Stomach smooth muscle (tissue), 2 donors: ENCODE measurements at regions not wholly inside any gene's neighbourhood (a gene's known extent, or its start where the extent isn't known, plus 50 kb on each side); places are given as distances from the start of the nearest gene placed in this dataset.

ENCODE experiments used
- H3K27ac ChIP-seq: one replicate; pipeline ENCODE4 v1.7.0; 2013; ENCODE audit warnings: mild to moderate bottlenecking, low read length, inconsistent platforms
- H3K27me3 ChIP-seq, 2 donors: one replicate each; pipeline ENCODE4 v1.7.0; 2013; ENCODE audit warnings: low read length in 2 of 2; ENCODE audit not compliant: insufficient read depth in 2 of 2, control insufficient read depth in 1 of 2
- H3K36me3 ChIP-seq, 2 donors: one replicate each; pipeline ENCODE4 v1.7.0; 2013; ENCODE audit warnings: low read length in 2 of 2; ENCODE audit not compliant: control insufficient read depth in 2 of 2, insufficient read depth in 2 of 2
- H3K4me1 ChIP-seq: one replicate; pipeline ENCODE4 v1.7.0; 2013; ENCODE audit warnings: low read length; ENCODE audit not compliant: control insufficient read depth, insufficient read depth
- H3K4me3 ChIP-seq, 2 donors: one replicate each; pipeline ENCODE4 v1.7.0; 2013; ENCODE audit warnings: low read length in 2 of 2
- H3K9ac ChIP-seq, 2 donors: one replicate each; pipeline ENCODE4 v1.7.0; 2013; ENCODE audit warnings: low read length in 2 of 2, mild to moderate bottlenecking in 1 of 2
- H3K9me3 ChIP-seq, 2 donors: one replicate each; pipeline ENCODE4 v1.7.0; 2013; ENCODE audit warnings: low read length in 2 of 2; ENCODE audit not compliant: control insufficient read depth in 2 of 2
- donor health status: healthy.
- donor health status: Pancreatic carcinoma.

- Histone ChIP-seq H3K27me3 (no peaks in the 10 kb centered on the region), H3K36me3 (no peaks in the 10 kb centered on the region), H3K4me1 (no peaks in the 10 kb centered on the region), H3K9ac (no peak overlapping the region), H3K9me3 (no peaks in the 10 kb centered on the region), H3K4me3 (no peak overlapping the region), H3K27ac (no peak overlapping the region)
Measured at GRCh38 chr3:30113906-30114305, 492.5 kb upstream of the TGFBR2 start.

DNA sequence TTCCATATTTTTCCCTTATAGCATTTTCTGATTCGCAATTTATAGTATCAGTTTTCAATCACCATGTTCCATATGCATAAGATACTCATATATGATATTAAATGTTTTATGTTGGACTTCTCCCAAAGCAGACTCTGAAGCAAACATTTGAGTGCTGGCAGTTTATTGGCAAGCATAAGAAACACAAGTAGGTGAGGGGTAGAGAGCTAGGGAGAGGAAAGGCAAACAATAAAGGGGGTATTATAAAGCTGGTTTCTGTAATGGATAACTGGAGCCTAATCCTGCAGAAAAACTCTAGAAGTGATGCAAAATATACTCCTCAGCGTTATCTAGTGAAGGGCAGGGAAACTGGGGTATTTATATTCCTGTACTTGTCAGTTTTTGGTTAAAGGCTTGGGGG lies 491.5 kb upstream of the TGFBR2 start:
- Histone ChIP-seq H3K27ac (no peak overlapping the region), H3K9ac (no peak overlapping the region), H3K27me3 (no peaks in the 10 kb centered on the region), H3K4me3 (no peak overlapping the region), H3K4me1 (no peaks in the 10 kb centered on the region), H3K36me3 (no peaks in the 10 kb centered on the region), H3K9me3 (no peaks in the 10 kb centered on the region)

- no peak overlapping the region for H3K4me3 ChIP-seq
- H3K9ac ChIP-seq, result no peak overlapping the region
- no peaks in the 10 kb centered on the region for H3K4me1 ChIP-seq
- H3K27ac ChIP-seq, result no peak overlapping the region
- no peaks in the 10 kb centered on the region for H3K27me3 ChIP-seq
- H3K9me3 ChIP-seq, result no peaks in the 10 kb centered on the region
- no peaks in the 10 kb centered on the region for H3K36me3 ChIP-seq
Measured at GRCh38 chr3:30122359-30122758, 484.0 kb upstream of the TGFBR2 start.

DNA sequence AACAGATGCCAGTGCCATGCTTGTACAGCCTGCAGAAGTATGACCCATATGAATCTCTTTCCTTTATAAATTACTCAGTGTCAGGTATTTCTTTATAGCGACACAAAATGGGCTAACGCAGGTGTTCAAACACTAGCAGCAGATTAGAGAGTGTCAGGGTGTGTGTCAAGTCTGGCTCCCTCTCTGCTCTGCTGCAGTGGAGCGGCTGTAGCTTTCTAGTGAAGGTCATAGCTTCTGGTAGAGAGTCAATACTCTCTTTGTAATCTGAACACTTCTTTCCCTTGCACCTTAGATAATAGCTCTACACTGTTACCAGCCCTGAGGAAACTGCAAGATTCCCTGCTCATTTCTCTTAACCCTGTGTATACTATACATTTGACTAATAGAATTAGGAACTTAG lies 483.2 kb upstream of the TGFBR2 start:
- Histone ChIP-seq H3K9me3 (peaks cover 0 to 3% of the 10 kb centered on the region in 2 donors), H3K9ac (no peak overlapping the region), H3K36me3 (no peaks in the 10 kb centered on the region), H3K27ac (no peak overlapping the region), H3K4me3 (no peak overlapping the region), H3K4me1 (no peaks in the 10 kb centered on the region), H3K27me3 (no peaks in the 10 kb centered on the region)

- no peak overlapping the region for H3K27ac ChIP-seq
- no peak overlapping the region for H3K4me3 ChIP-seq
- H3K36me3 ChIP-seq, result no peaks in the 10 kb centered on the region
- peaks cover 0 to 3% of the 10 kb centered on the region in 2 donors for H3K9me3 ChIP-seq
- H3K9ac ChIP-seq, result no peak overlapping the region
- H3K4me1 ChIP-seq, result no peaks in the 10 kb centered on the region
- no peaks in the 10 kb centered on the region for H3K27me3 ChIP-seq
Measured at GRCh38 chr3:30123755-30124154, 482.6 kb upstream of the TGFBR2 start.

DNA sequence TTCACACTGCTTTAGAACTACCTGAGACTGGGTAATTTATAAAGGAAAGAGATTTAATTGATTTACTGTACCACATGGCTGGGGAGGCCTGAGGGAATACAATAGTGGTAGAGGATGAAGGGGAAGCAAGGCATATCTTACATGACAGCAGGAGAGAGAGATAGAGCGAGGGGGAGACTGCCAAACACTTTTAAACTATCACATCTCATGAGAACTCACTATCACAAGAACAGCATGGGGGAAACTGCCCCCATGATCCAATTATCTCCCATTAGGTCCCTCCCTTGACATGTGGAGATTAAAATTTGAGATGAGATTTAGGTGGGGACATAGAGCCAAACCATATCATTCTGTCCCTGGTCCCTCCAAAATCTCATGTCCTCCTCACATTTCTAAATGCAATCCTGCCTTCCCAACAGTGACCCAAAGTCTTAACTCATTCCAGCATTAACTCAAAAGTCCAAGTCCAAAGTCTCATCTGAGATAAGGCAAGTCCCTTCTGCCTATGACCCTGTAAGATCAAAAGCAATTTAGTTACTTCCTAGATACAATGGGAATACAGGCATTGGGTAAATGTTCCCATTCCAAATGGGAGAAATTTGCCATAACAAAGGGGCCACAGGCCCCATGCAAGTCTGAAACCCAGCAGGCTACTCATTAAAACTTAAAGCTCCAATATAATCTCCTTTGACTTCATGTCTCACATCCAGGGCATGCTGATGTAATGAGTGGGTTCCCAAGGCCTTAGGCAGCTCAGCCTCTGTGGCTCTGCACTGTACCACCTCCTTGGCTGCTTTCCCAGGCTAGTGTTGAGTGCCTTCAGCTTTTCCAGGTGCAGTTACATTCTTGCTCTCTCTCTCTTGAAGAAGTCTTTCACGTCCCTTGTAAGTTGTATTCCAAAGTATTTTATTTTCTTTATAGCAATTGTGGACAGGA lies 481.7 kb upstream of the TGFBR2 start:
- no peaks in the 10 kb centered on the region for H3K27me3 ChIP-seq
- H3K9me3 ChIP-seq, result peaks cover 0 to 3% of the 10 kb centered on the region in 2 donors
- H3K36me3 ChIP-seq, result no peaks in the 10 kb centered on the region
- no peaks in the 10 kb centered on the region for H3K4me1 ChIP-seq
- H3K27ac ChIP-seq, result no peak overlapping the region
- no peak overlapping the region for H3K4me3 ChIP-seq
- H3K9ac ChIP-seq, result no peak overlapping the region

DNA sequence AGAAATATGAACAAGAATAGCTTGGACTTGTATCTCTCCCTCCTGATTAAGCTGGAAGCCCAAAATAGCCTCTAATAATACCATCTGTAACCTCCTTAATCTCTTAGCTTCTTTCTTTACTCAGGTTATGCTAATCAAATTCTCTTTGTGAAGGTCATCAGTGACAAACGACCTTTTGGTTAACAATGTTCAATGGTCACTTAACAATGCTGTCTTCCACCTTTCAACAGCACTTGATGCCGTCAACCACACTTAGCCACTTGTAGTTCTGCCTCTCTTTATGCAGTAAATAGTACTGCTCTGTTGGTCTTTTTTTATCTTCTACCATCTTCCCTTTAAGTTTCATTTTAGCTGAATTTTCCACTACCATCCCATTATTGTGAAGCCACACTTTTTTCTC lies 476.6 kb upstream of the TGFBR2 start:
- Histone ChIP-seq H3K4me1 (no peaks in the 10 kb centered on the region), H3K9me3 (peaks cover 0 to 3% of the 10 kb centered on the region in 2 donors), H3K27ac (no peak overlapping the region), H3K9ac (no peak overlapping the region), H3K27me3 (no peaks in the 10 kb centered on the region), H3K36me3 (no peaks in the 10 kb centered on the region), H3K4me3 (no peak overlapping the region)

DNA sequence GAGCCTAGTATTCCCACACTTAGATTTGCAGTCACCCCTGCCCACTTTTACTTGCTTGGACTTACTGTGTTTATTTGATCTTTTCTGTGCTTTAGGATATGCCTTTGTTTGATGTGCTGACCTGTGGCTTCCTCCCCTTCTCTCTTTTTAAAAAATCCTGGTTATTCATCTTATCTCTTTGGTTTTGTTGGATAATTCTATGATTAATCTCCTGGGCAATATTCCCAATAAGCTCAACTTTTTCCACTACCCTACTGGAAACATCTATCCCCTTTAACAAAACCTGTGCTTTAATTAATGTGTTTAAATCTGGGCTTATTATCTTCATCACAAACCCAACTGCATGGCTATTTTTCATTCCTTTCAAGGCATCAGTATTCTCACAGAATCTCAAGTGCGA lies 476.0 kb upstream of the TGFBR2 start:
- Histone ChIP-seq H3K9me3 (peaks cover 0 to 3% of the 10 kb centered on the region in 2 donors), H3K9ac (no peak overlapping the region), H3K27me3 (no peaks in the 10 kb centered on the region), H3K36me3 (no peaks in the 10 kb centered on the region), H3K27ac (no peak overlapping the region), H3K4me3 (no peak overlapping the region), H3K4me1 (no peaks in the 10 kb centered on the region)

- H3K9ac ChIP-seq, result no peak overlapping the region
- peaks cover 0 to 3% of the 10 kb centered on the region in 2 donors for H3K9me3 ChIP-seq
- H3K36me3 ChIP-seq, result no peaks in the 10 kb centered on the region
- no peak overlapping the region for H3K27ac ChIP-seq
- no peaks in the 10 kb centered on the region for H3K27me3 ChIP-seq
- no peaks in the 10 kb centered on the region for H3K4me1 ChIP-seq
- no peak overlapping the region for H3K4me3 ChIP-seq
Measured at GRCh38 chr3:30131191-30131590, 475.2 kb upstream of the TGFBR2 start.

DNA sequence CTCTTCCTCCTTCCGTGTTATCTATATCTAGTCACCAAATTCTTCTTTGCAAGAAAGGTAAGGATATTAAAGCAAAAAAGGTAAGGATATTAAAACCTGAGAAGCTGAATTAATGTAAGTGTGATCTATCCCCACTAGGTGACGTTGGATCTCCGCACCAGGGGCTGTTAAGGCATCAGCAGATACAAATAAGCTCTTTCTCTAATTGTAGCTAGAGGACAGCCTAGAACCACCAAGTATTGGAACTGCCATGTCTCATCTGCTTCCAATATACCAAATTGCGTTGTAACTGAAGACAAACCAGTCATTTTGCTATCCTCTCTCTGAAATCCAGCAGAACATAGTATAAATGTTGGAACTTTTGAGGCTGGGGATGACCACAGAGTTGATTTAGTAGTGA lies 471.2 kb upstream of the TGFBR2 start:
- no peak overlapping the region for H3K4me3 ChIP-seq
- no peaks in the 10 kb centered on the region for H3K36me3 ChIP-seq
- no peak overlapping the region for H3K27ac ChIP-seq
- H3K9ac ChIP-seq, result no peak overlapping the region
- H3K27me3 ChIP-seq, result no peaks in the 10 kb centered on the region
- H3K4me1 ChIP-seq, result no peaks in the 10 kb centered on the region
- no peaks in the 10 kb centered on the region for H3K9me3 ChIP-seq

DNA sequence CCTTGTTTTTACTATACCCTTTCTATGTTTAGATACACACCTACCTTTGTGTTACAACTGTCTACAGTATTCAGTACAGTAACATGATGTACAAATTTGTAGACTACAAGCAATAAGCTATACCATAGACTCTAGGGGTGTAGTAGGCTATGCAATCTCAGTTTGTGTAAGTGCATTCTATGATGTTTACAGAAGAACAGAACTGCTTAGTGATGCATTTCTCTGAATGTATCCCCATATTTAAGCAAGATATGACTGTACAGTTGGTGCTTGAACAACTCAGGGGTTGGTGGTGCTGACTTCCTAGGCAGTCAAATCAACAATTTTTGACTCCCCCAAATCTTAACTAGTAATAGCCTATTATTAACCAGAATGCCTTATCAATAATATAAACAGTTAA lies 467.1 kb upstream of the TGFBR2 start:
- no peaks in the 10 kb centered on the region for H3K4me1 ChIP-seq
- no peak overlapping the region for H3K4me3 ChIP-seq
- H3K9ac ChIP-seq, result no peak overlapping the region
- H3K36me3 ChIP-seq, result no peaks in the 10 kb centered on the region
- H3K27me3 ChIP-seq, result no peaks in the 10 kb centered on the region
- no peaks in the 10 kb centered on the region for H3K9me3 ChIP-seq
- H3K27ac ChIP-seq, result no peak overlapping the region
